Pulmonary artery endothelial cell (primary cell): ENCODE measurements at regions not wholly inside any gene's neighbourhood (a gene's known extent, or its start where the extent isn't known, plus 50 kb on each side); places are given as distances from the start of the nearest gene placed in this dataset.
A peak's percentile ranks its signal among the peaks of the same experiment; 100 is the strongest.
"Not testable (repeated sequence)": the region's sequence is repeated elsewhere in the genome, so short reads cannot be mapped to it uniquely, and the experiment has no call there.

Experiments used
- DNase-seq: peaks from one replicate; pipeline ENCODE4 v3.0.0-alpha.2; 2011; ENCODE audit warnings: low read depth, low spot score

- no peak for DNase-seq
These were observed 769.6 kb upstream of the CRIM1 start for GRCh38 chr2:35585972-35586371.

DNA sequence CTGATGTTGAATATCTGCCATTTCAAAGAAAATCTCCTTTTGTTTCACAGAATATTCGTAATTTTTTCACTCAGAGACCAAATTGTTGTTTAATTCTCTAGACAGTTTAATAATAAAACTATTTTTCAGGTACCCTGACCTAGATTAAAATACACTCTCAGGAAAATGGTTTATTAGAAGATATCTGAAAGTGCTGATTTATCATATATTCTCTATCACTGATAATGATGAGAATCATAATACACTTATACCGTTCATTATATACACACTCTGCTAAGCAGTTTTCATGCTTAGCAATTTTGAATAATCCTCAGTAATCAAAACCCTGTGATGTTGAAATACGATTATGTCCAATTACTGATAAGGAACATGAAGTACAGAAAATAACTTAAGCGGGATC, 772.9 kb upstream of the CRIM1 start:
- no peak for DNase-seq

GRCh38 chr2:35580956-35581355, 774.6 kb upstream of the CRIM1 start:
- DNase-seq: no peak

GRCh38 chr2:35568574-35568973, 787.0 kb upstream of the CRIM1 start:
- not testable (repeated sequence) for DNase-seq

DNA sequence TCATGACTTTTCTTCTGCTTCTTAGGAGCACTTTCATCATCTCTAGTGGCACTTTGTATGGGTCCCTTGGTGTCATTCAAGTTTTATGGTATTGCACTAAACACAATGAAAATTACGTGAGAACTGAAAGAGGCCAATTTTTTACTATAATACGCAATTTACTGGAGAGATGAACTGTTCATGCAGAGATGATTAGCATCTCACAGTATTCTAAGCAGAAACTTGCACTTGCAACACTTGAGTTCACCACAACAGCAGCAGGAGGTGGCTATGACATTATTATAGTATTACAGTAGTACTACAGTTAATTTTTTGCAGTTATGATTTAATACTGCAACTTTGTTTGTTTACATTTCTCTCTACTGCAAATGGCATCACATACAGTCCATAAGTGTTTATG, 793.1 kb upstream of the CRIM1 start:
- DNase-seq: no peak

DNA sequence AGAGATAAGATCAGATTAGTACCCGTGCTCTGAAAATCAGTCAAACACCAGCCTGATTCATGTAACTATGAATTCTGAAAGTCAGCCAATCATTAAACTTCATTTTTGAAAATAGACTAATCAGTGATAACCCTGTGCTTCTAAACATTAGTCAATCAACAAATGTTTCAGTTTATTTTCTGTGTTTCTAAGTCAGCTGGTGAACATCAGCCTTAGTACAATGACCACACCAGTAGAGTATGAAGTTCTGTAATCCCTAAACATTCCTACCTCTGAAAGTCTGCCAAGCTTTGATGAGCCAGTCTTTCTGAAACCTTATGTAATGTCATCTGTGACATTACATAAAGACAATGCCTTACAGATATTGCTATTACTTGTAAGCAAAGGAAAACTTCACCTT, 807.4 kb upstream of the CRIM1 start:
- DNase-seq: no peak

DNA sequence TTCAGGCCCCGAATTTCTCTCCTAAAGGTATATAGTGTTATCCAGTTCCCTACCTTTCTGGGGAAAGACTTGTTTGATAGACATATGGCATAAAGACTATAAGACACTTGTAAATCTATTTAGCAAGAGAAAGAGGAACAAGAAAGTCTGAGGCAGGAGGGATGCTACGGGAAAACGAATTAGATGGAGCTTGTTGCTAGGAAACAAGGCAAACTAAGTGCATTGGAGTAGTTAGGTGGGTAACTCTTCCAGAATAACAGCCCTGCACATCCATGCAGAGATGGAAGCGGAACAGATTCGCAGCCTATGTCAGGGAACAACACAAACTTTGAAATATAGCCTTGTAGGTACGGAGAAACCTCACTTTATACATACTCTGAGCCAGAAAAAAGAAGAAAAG, 810.3 kb upstream of the CRIM1 start:
- no peak for DNase-seq

GRCh38 chr2:35538796-35539195, 816.8 kb upstream of the CRIM1 start:
- DNase-seq: no peak

GRCh38 chr2:35530615-35531135, 824.9 kb upstream of the CRIM1 start:
- DNase-seq: no peak

DNA sequence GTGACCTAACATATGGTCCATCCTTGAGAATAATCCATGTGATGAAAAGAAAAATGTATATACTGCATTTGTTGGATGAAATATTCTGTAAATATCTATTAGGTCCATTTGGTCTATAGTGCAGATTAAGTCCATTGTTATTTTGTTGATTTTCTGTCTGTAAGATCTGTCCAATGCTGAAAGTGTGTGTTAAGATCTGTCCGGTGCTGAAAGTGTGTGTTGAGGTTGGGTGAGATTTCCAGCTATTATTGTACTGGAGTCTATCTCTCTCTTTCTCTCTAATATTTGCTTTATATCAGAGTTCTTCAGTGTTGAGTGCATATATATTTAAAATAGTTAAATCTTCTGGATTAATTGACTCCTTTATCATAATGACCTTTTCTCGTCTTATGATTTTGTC, 828.8 kb upstream of the CRIM1 start:
- DNase-seq: no peak

GRCh38 chr2:35522450-35522849, 833.1 kb upstream of the CRIM1 start:
- DNase-seq: no peak

GRCh38 chr2:35510636-35511035, 844.9 kb upstream of the CRIM1 start:
- peak; percentile 41 for DNase-seq

DNA sequence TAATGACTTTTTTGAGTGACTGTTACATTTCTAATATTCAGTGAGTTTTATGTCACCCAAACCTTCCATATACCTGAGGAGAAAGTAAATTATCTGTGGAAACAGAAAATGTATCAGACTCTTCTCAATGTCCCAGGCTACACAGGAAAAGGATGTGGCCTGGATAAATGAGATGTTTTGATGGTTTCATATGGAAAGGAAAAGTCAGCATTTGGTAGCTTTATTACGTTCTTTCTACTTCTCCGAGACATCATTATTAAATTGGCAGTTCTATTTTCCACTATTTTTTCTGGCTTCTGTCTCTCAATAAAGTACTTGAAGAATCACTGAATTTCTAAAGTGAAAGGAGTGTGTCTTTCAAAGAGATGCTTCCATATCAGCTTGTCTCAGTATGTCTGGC, 847.0 kb upstream of the CRIM1 start:
- no peak for DNase-seq

- DNase-seq: no peak
These were observed 851.2 kb upstream of the CRIM1 start for GRCh38 chr2:35504419-35504818.

- DNase-seq: peak; percentile 24
These were observed 851.8 kb upstream of the CRIM1 start for GRCh38 chr2:35503738-35504199.

GRCh38 chr2:35503311-35503710, 852.3 kb upstream of the CRIM1 start:
- DNase-seq: no peak

DNA sequence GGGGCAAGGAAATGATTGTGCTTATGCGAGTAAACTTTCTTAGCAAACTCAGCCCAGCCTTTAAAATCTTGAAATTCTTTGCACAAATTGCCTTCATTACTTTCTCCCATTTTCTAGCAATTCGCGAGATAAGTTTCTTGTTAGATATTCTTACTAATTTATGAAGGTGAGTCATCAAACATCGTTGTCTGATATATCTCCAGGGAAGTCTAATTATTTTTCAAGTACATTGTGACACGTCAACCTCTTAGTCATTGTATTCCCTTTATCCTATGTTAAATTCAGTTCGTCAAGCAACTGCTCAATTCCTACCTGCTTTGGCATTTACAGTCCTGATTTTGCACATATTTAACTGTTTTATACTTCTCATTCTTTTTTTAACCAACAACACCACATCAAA, 854.5 kb upstream of the CRIM1 start:
- DNase-seq: no peak

DNA sequence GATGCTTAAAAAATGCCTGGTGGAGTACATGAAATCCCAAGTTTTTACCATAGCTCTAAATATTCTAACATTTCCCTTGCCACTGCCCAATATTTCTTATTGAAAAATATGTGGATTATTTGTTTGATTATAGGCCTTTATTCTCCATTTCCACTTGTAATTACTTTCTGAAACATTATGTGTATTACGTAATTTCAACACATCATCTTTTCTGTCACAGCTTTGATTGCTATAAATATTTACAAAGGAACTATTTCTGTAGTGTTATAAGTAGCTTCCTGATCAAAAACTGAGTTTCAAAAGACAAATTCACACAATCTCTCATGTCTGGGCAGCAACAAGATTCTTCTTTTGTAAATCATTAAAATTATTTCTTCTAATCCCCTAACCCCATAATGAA, 859.6 kb upstream of the CRIM1 start:
- no peak for DNase-seq

DNA sequence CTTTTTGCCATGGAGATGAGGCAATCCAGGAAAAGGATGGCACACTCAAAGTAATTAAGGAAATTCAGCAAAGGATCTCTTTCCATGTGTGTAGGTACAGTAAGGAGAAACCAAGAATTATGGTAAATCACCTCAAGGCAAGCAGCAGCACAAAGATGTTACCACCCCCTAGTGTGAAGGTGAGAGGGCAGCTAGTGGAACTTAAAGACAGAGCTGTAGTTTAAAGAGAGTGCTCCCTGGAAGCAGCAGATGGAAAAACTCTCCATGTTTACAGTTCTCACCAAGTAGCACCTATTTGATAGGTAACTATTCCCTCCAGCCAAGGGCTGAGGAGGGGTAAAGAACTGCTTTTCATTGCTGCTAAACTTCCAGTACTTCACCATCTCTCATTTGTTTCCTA, 860.4 kb upstream of the CRIM1 start:
- DNase-seq: no peak

- DNase-seq: not testable (repeated sequence)
These were observed 877.5 kb upstream of the CRIM1 start for GRCh38 chr2:35478121-35478520.

GRCh38 chr2:35468245-35468644, 887.3 kb upstream of the CRIM1 start:
- DNase-seq: no peak

DNA sequence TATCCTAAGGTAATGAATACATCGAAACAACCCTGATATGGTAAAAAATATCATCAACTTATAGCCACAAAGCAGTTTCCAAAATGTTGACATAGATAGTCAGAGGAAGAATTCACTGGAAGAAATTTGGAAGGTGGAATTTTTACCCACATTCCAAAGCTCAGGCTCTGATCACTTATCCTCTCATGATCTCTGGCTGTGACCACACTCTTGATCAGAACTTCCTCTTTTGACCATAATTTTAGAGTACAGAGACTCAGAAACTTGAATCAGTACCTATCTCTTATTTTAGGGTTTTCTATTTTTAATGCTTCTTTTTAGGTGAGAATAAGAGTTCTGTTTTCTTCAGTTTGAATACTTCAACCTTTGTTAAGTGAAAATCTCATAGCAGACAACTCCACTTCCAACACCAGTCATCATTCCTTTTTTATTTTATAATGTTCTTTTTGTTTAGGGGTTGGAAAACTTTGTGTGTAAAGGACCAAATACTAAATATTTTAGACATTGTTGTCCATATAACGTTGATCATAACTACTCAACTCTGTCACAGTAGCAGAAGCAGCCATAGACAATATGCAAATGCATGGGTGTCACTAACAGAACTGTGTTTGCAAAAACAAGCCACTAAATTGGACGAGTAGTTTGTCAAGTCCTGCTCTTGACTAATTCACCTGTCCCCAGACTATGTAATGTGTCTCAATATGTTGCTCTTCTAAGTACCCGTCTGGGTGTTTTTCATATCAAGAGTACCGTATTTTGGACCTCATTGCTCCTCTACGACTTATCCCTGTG, 891.6 kb upstream of the CRIM1 start:
- no peak for DNase-seq

DNA sequence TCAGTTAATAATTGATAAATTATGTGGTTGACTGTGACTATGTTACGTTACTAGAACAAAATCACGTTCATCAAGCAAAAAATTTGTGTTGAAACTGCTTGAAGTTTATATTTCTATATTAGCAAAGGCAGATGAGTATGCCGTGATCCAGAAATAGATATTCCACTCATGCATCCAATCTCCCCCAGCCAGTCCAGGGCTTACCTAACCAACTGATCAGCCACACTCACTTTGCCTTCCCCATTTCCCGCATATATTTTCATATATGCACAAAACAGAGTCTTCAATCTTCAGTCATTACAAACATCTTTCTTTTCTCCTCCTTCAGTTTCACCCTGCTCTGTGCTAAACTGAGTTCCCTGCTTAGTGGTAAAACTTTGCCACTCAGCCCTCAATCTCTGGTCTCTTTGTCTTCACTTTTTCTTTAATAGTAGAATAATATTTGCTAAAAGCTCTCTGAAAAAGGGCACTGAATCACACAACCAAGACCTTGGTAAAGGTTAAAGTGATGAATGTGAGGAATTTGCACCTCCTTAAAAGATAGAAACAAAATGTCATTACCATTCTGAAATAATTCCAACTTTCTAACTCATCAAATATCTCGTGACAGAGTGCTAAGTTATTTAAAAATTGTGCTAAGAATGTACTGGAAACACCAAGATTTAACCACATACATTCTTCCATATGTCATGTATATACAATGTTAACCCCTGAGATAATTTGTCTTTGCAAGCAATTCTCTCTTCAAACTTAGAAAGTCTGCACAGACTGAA, 893.2 kb upstream of the CRIM1 start:
- DNase-seq: no peak
